GM12872 (cell line): ENCODE measurements at regions not wholly inside any gene's neighbourhood (a gene's known extent, or its start where the extent isn't known, plus 50 kb on each side); places are given as distances from the start of the nearest gene placed in this dataset.

ENCODE experiments used
- CTCF ChIP-seq: IDR thresholded peaks from 3 replicates; pipeline ENCODE4 v1.5.1; 2011; ENCODE audit warnings: low read depth, mild to moderate bottlenecking, low read length, moderate library complexity; ENCODE audit not compliant: insufficient read depth

- no peak for TF ChIP-seq CTCF
Measured at GRCh38 chr4:9611101-9611500, 166.9 kb downstream of the DEFB131A start.

- peak; percentile 46; the same call in 2 of the 3 replicates for TF ChIP-seq CTCF
Measured at GRCh38 chr4:9659678-9660077, 121.8 kb upstream of the DRD5 start.

GRCh38 chr4:9679704-9680478 lies 101.5 kb upstream of the DRD5 start:
- no peak for TF ChIP-seq CTCF

- no peak for TF ChIP-seq CTCF
Measured at GRCh38 chr4:9685692-9686091, 95.7 kb upstream of the DRD5 start.

- no peak for TF ChIP-seq CTCF
Measured at GRCh38 chr4:9691238-9692065, 90.0 kb upstream of the DRD5 start.

GRCh38 chr4:9695994-9696393 lies 85.4 kb upstream of the DRD5 start:
- peak; percentile 28; the same call in 1 of the 3 replicates for TF ChIP-seq CTCF

GRCh38 chr4:9703391-9703790 lies 78.0 kb upstream of the DRD5 start:
- TF ChIP-seq CTCF = peak; percentile 74
